HEK293T (cell line): ENCODE measurements at regions not wholly inside any gene's neighbourhood (a gene's known extent, or its start where the extent isn't known, plus 50 kb on each side); places are given as distances from the start of the nearest gene placed in this dataset.

Source experiments
- ARNT ChIP-seq: fragments of 450-650 bp; IDR thresholded peaks from 2 replicates; pipeline ENCODE4 v1.6.1; 2017; ENCODE audit warnings: mild to moderate bottlenecking
- BHLHE40 ChIP-seq: fragments of 450-650 bp; IDR thresholded peaks from 2 replicates; pipeline ENCODE4 v1.6.1; 2016; ENCODE audit warnings: mild to moderate bottlenecking, moderate library complexity, borderline replicate concordance
- ELF4 ChIP-seq: fragments of 450-650 bp; IDR thresholded peaks from 2 replicates; pipeline ENCODE4 v1.6.1; 2017; ENCODE audit warnings: antibody characterized with exemption
- FOXK2 ChIP-seq: fragments of 450-650 bp; IDR thresholded peaks from 2 replicates; pipeline ENCODE4 v1.6.1; 2016; ENCODE audit warnings: mild to moderate bottlenecking
- FOXM1 ChIP-seq: fragments of 450-650 bp; IDR thresholded peaks from 2 replicates; pipeline ENCODE4 v1.6.1; 2017; ENCODE audit warnings: mild to moderate bottlenecking, borderline replicate concordance
- HDGF ChIP-seq: fragments of 450-650 bp; IDR thresholded peaks from 2 replicates; pipeline ENCODE4 v1.6.1; 2017; ENCODE audit warnings: antibody characterized with exemption, borderline replicate concordance
- L3MBTL2 ChIP-seq: fragments of 450-650 bp; conservative IDR thresholded peaks from 2 replicates; pipeline ENCODE4 v1.6.1; 2016; ENCODE audit warnings: mild to moderate bottlenecking
- LEF1 ChIP-seq: fragments of 450-650 bp; IDR thresholded peaks from 2 replicates; pipeline ENCODE4 v1.6.1; 2017; ENCODE audit warnings: mild to moderate bottlenecking, borderline replicate concordance
- PKNOX1 ChIP-seq: fragments of 450-650 bp; IDR thresholded peaks from 2 replicates; pipeline ENCODE4 v1.6.1; 2016
- SP1 ChIP-seq: fragments of 450-650 bp; IDR thresholded peaks from 2 replicates; pipeline ENCODE4 v1.6.1; 2017
- SUZ12 ChIP-seq: fragments of 450-650 bp; IDR thresholded peaks from 2 replicates; pipeline ENCODE4 v1.6.1; 2016; ENCODE audit warnings: mild to moderate bottlenecking
- TARDBP ChIP-seq: fragments of 450-650 bp; IDR thresholded peaks from 2 replicates; pipeline ENCODE4 v1.6.1; 2016
- ZNF384 ChIP-seq: fragments of 450-650 bp; IDR thresholded peaks from 2 replicates; pipeline ENCODE4 v1.6.1; 2016

GRCh38 chr5:158261674-158262367 is 402.9 kb upstream of the CLINT1 start:
- TF ChIP-seq FOXM1 (no peak), TARDBP (no peak), ZNF384 (no peak), SUZ12 (no peak), ARNT (no peak), ELF4 (no peak), SP1 (no peak), HDGF (no peak), PKNOX1 (no peak), L3MBTL2 (no peak), BHLHE40 (no peak), FOXK2 (no peak), LEF1 (no peak)
